ENCODE measurements at regions not wholly inside any gene's neighbourhood (a gene's known extent, or its start where the extent isn't known, plus 50 kb on each side); places are given as distances from the start of the nearest gene placed in this dataset.

DNA sequence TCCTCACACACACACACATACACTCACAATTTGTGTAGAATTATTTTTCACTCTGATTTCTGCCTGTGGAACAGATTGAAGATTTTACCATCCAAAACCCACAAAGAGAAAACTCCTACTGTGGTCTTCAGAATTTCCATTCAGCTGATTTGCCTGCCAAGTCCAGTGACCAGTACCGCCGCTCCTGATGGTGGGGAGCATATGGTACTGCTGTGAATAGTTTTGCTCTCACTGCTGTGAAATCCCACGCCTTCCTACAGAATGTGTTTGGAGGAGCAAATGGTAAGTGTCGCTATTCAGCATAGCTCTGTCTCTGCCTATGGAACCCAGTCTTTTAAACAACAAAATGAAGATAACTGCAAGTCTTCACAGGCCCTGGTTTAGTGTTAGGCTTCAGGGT, 629.5 kb downstream of the LMO4 start:
- Histone ChIP-seq H3K9me3 (replicated peaks in 1 of 2; ENCODE audit: control insufficient read depth in 1 of 2, insufficient read depth in 1 of 2, low read length in 2 of 2) (no peaks in the 10 kb centered on the region), H4K20me1 (ENCODE audit: insufficient read depth, low read length) (no peaks in the 10 kb centered on the region), H3K4me3 (replicated peaks in 1 of 3; ENCODE audit: low read depth in 2 of 3, low read length in 3 of 3) (no peak overlapping the region), H3K4me1 (ENCODE audit: control insufficient read depth in 1 of 2, insufficient read depth in 2 of 2, low read length in 2 of 2) (peaks cover 0 to 4% of the 10 kb centered on the region in 2 donors), H3K79me2 (ENCODE audit: insufficient read depth, low read length) (no peaks in the 10 kb centered on the region), H3K27ac (ENCODE audit: low read depth in 1 of 2, low read length in 2 of 2) (no peak overlapping the region), H3K9ac (ENCODE audit: insufficient read depth, low read length, poor library complexity, severe bottlenecking) (no peak overlapping the region), H3K27me3 (ENCODE audit: control insufficient read depth in 2 of 2, insufficient read depth in 2 of 2, low read length in 2 of 2) (no peaks in the 10 kb centered on the region), H2AFZ (ENCODE audit: insufficient read depth, low read depth, low read length, poor library complexity, severe bottlenecking) (no peak overlapping the region), H3K36me3 (replicated peaks in 1 of 2; ENCODE audit: control insufficient read depth in 1 of 2, insufficient read depth in 2 of 2, low read length in 2 of 2) (no peaks in the 10 kb centered on the region), H3K4me2 (replicated peaks; ENCODE audit: extremely low read depth, low read length, poor library complexity, severe bottlenecking) (no peak overlapping the region)
- no peaks in the 10 kb centered on the region for H3K36me3 Mint-ChIP-seq
- intact Hi-C loops (cut with micrococcal nuclease): loop anchor here in 1 of 2 donors (10.0 kb wide), 1 partner anchor 823 kb away; no protein-coding TSS in a partner anchor
- H3K9me3 Mint-ChIP-seq: no peaks in the 10 kb centered on the region
- 100% methylated on average over 1 of the region's 4 CpGs for whole genome bisulfite sequencing (ENCODE audit: insufficient coverage)
- H3K27me3 Mint-ChIP-seq (ENCODE audit: low read depth in 3 of 3): no peaks in the 10 kb centered on the region
- H3K4me3 Mint-ChIP-seq: no peak overlapping the region
- no peak overlapping the region for H3K27ac Mint-ChIP-seq
- TF ChIP-seq, protein P1, sequence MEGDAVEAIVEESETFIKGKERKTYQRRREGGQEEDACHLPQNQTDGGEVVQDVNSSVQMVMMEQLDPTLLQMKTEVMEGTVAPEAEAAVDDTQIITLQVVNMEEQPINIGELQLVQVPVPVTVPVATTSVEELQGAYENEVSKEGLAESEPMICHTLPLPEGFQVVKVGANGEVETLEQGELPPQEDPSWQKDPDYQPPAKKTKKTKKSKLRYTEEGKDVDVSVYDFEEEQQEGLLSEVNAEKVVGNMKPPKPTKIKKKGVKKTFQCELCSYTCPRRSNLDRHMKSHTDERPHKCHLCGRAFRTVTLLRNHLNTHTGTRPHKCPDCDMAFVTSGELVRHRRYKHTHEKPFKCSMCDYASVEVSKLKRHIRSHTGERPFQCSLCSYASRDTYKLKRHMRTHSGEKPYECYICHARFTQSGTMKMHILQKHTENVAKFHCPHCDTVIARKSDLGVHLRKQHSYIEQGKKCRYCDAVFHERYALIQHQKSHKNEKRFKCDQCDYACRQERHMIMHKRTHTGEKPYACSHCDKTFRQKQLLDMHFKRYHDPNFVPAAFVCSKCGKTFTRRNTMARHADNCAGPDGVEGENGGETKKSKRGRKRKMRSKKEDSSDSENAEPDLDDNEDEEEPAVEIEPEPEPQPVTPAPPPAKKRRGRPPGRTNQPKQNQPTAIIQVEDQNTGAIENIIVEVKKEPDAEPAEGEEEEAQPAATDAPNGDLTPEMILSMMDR (IDR thresholded peaks at IDR 0.05): no peak
- DNase-seq: no peak
- peaks cover 7% of the 10 kb centered on the region for H3K4me1 Mint-ChIP-seq

DNA sequence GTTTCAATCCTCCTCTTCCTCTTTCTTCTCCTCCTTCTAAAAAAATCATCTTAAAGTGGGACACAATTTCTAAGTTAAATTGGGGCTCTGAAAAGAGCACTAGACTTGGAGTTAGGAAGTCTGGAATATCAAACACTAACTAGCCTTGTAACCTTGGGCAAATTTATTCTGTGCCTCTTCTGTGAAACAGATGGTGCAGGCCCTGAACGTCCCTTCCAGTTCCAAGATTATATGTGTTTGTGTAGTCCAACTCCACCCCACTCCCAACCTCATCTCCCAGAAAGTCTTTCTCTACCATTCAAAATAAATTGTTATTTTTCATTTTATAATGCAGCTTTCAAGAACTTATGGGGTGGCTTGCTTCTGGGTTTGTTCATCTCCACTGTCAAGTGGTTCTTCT, 630.0 kb downstream of the LMO4 start:
- H2AFZ ChIP-seq (ENCODE audit: insufficient read depth, low read depth, low read length, poor library complexity, severe bottlenecking): no peak overlapping the region
- H3K36me3 ChIP-seq (replicated peaks in 1 of 2; ENCODE audit: control insufficient read depth in 1 of 2, insufficient read depth in 2 of 2, low read length in 2 of 2): no peaks in the 10 kb centered on the region
- Mint-ChIP-seq H3K36me3 (no peaks in the 10 kb centered on the region), H3K4me1 (peaks cover 5% of the 10 kb centered on the region), H3K27me3 (ENCODE audit: low read depth in 3 of 3) (no peaks in the 10 kb centered on the region), H3K9me3 (no peaks in the 10 kb centered on the region), H3K27ac (no peak overlapping the region), H3K4me3 (no peak overlapping the region)
- no peak overlapping the region for H3K27ac ChIP-seq (ENCODE audit: low read depth in 1 of 2, low read length in 2 of 2)
- no peak overlapping the region for H3K4me3 ChIP-seq (replicated peaks in 1 of 3; ENCODE audit: low read depth in 2 of 3, low read length in 3 of 3)
- intact Hi-C loops (cut with micrococcal nuclease): loop anchor here in 1 of 2 donors (10.0 kb wide), 1 partner anchor 824 kb away; no protein-coding TSS in a partner anchor
- no peak for DNase-seq
- no peak overlapping the region for H3K4me2 ChIP-seq (replicated peaks; ENCODE audit: extremely low read depth, low read length, poor library complexity, severe bottlenecking)
- H4K20me1 ChIP-seq (ENCODE audit: insufficient read depth, low read length): no peaks in the 10 kb centered on the region
- H3K4me1 ChIP-seq (ENCODE audit: control insufficient read depth in 1 of 2, insufficient read depth in 2 of 2, low read length in 2 of 2): peaks cover 0 to 4% of the 10 kb centered on the region in 2 donors
- H3K9me3 ChIP-seq (replicated peaks in 1 of 2; ENCODE audit: control insufficient read depth in 1 of 2, insufficient read depth in 1 of 2, low read length in 2 of 2): no peaks in the 10 kb centered on the region
- no peaks in the 10 kb centered on the region for H3K79me2 ChIP-seq (ENCODE audit: insufficient read depth, low read length)
- no CpG with 5 or more reads among the region's 1 CpG for WGBS (ENCODE audit: insufficient coverage)
- no peaks in the 10 kb centered on the region for H3K27me3 ChIP-seq (ENCODE audit: control insufficient read depth in 2 of 2, insufficient read depth in 2 of 2, low read length in 2 of 2)
- TF ChIP-seq, protein P1 (IDR thresholded peaks at IDR 0.05): no peak
- no peak overlapping the region for H3K9ac ChIP-seq (ENCODE audit: insufficient read depth, low read length, poor library complexity, severe bottlenecking)

All from CD14-positive monocyte (primary cell).